SK-N-SH (cell line): ENCODE measurements at regions not wholly inside any gene's neighbourhood (a gene's known extent, or its start where the extent isn't known, plus 50 kb on each side); places are given as distances from the start of the nearest gene placed in this dataset.

ENCODE experiments used
- CTCF ChIA-PET: fragments of 300-600, 350-600 bp; formaldehyde crosslinking; extraction: SDS; loops from one replicate; lab custom pipeline; 2021; lab: Yijun Ruan, JAX
- POLR2A ChIA-PET: fragments of 350-600 bp; sonication (Branson Sonifier 250); formaldehyde crosslinking; extraction: SDS; loops from one replicate; lab custom pipeline; 2020; ENCODE audit warnings: antibody characterized with exemption, inconsistent platforms; lab: Yijun Ruan, JAX
- DNase-seq: peaks from one replicate; pipeline ENCODE4 v3.0.0; 2012
- H2AFZ ChIP-seq: fragments of 200-600 bp; sonication (generic); 2 replicates; pipeline ENCODE4 v1.8.1; 2016; ENCODE audit warnings: antibody characterized with exemption, mild to moderate bottlenecking, low read depth
- H3F3A ChIP-seq: fragments of 200-600 bp; sonication (generic); replicated peaks from 2 replicates; pipeline ENCODE3; 2016; ENCODE audit warnings: antibody characterized with exemption, mild to moderate bottlenecking; ENCODE audit not compliant: insufficient read depth
- H3K27ac ChIP-seq, 2 experiments: fragments of 200-500 bp in 1 of 2; fragments of 200-600 bp in 1 of 2; sonication (Bioruptor generic) in 1 of 2; sonication (generic), shearing (Covaris generic) in 1 of 2; 2 replicates each; pipeline versions ENCODE4 v1.5.1 to v1.6.1; 2014 to 2016; ENCODE audit warnings: low read depth in 2 of 2, inconsistent platforms in 1 of 2, low read length in 1 of 2, mild to moderate bottlenecking in 1 of 2, mixed read lengths in 1 of 2
- H3K27me3 ChIP-seq: fragments of 200-600 bp; sonication (generic), shearing (Covaris generic); 2 replicates; pipeline ENCODE4 v1.6.1; 2016; ENCODE audit warnings: mixed run types; ENCODE audit not compliant: insufficient read depth
- H3K36me3 ChIP-seq, 2 experiments: fragments of 200-500 bp in 1 of 2; fragments of 200-600 bp in 1 of 2; sonication (Bioruptor generic) in 1 of 2; sonication (generic) in 1 of 2; replicated peaks in 1 of 2; 2 replicates each; pipeline versions ENCODE3 to v1.5.1; 2014 to 2016; ENCODE audit warnings: low read length in 1 of 2, mild to moderate bottlenecking in 1 of 2; ENCODE audit not compliant: insufficient read depth in 2 of 2, control insufficient read depth in 1 of 2
- H3K4me1 ChIP-seq, 2 experiments: fragments of 200-500 bp in 1 of 2; fragments of 200-600 bp in 1 of 2; sonication (Bioruptor generic) in 1 of 2; sonication (generic), shearing (Covaris generic) in 1 of 2; 2 replicates each; pipeline versions ENCODE4 v1.5.1 to v1.6.1; 2014 to 2016; ENCODE audit warnings: low read depth in 1 of 2, low read length in 1 of 2, mixed run types in 1 of 2; ENCODE audit not compliant: insufficient read depth in 2 of 2, control insufficient read depth in 1 of 2
- H3K4me2 ChIP-seq: fragments of 200-600 bp; sonication (generic), shearing (Covaris generic); 2 replicates; pipeline ENCODE4 v1.6.1; 2017; ENCODE audit warnings: mixed run types
- H3K4me3 ChIP-seq, 2 experiments: fragments of 200-500 bp in 1 of 2; fragments of 200-600 bp in 1 of 2; sonication (Bioruptor generic) in 1 of 2; sonication (generic), shearing (Covaris generic) in 1 of 2; 2 replicates each; pipeline versions ENCODE4 v1.5.1 to v1.8.1; 2014 to 2016; ENCODE audit warnings: low read depth in 2 of 2, inconsistent platforms in 1 of 2, low read length in 1 of 2, mild to moderate bottlenecking in 1 of 2, mixed read lengths in 1 of 2, moderate library complexity in 1 of 2
- H3K79me2 ChIP-seq: fragments of 200-600 bp; sonication (generic); 2 replicates; pipeline ENCODE4 v1.8.1; 2017; ENCODE audit warnings: mild to moderate bottlenecking; ENCODE audit not compliant: insufficient read depth
- H3K9ac ChIP-seq: fragments of 200-600 bp; sonication (generic); 2 replicates; pipeline ENCODE4 v1.6.1; 2017; ENCODE audit warnings: mixed run types
- H3K9me2 ChIP-seq: fragments of 200-600 bp; sonication (generic); 2 replicates; pipeline ENCODE4 v1.6.1; 2017; ENCODE audit warnings: mixed run types
- H3K9me3 ChIP-seq: fragments of 200-600 bp; sonication (generic); 2 replicates; pipeline ENCODE4 v1.6.1; 2017; ENCODE audit warnings: mixed run types, mild to moderate bottlenecking, moderate library complexity
- H4K20me1 ChIP-seq: fragments of 200-600 bp; sonication (generic); 2 replicates; pipeline ENCODE4 v1.6.1; 2017; ENCODE audit warnings: mild to moderate bottlenecking, mixed run types; ENCODE audit not compliant: insufficient read depth
- CTCF ChIP-seq: fragments of 200-600 bp; sonication (generic); IDR thresholded peaks from 2 replicates; pipeline ENCODE4 v1.6.1; 2017; ENCODE audit warnings: antibody characterized with exemption, mild to moderate bottlenecking, moderate library complexity
- EZH2phosphoT487 ChIP-seq: fragments of 200-600 bp; sonication (generic); IDR thresholded peaks from 2 replicates; pipeline ENCODE4 v1.6.1; 2017; ENCODE audit warnings: low read depth, mixed run types, mild to moderate bottlenecking, antibody characterized with exemption, moderate library complexity, borderline replicate concordance
- MXI1 ChIP-seq: IDR thresholded peaks from 2 replicates; pipeline ENCODE4 v1.6.1; 2012; ENCODE audit warnings: mild to moderate bottlenecking, low read depth, low read length, improper control_type of control experiment
- REST ChIP-seq: IDR thresholded peaks from 2 replicates; pipeline ENCODE4 v1.6.1; 2012; ENCODE audit warnings: mild to moderate bottlenecking, low read depth, low read length, moderate library complexity
- RXRA ChIP-seq: IDR thresholded peaks from 2 replicates; pipeline ENCODE4 v1.4.0; 2012; ENCODE audit warnings: low read depth, mild to moderate bottlenecking, borderline replicate concordance
- SIN3A ChIP-seq: IDR thresholded peaks from 2 replicates; pipeline ENCODE4 v1.6.1; 2012; ENCODE audit warnings: low read depth, mild to moderate bottlenecking, low read length, moderate library complexity, borderline replicate concordance
- WGBS: methylation state at CpG from one replicate; pipeline ENCODE4 v1.1.6; 2017; ENCODE audit warnings: low lambda C conversion rate; 5-methylcytosine and 5-hydroxymethylcytosine counted together

- no peak for TF ChIP-seq RXRA
- TF ChIP-seq SIN3A, result no peak
- peak; percentile 90 for TF ChIP-seq REST
- no peak for TF ChIP-seq CTCF
- Histone ChIP-seq H3F3A (no peaks in the 10 kb centered on the region), H2AFZ (no peak overlapping the region), H3K4me3 (no peak overlapping the region), H3K4me1 (no peaks in the 10 kb centered on the region; a peak in 1 of 4 replicates), H3K79me2 (no peaks in the 10 kb centered on the region), H3K9me3 (no peaks in the 10 kb centered on the region), H3K9ac (no peak overlapping the region), H3K9me2 (no peaks in the 10 kb centered on the region), H3K27me3 (no peaks in the 10 kb centered on the region), H3K27ac (no peak overlapping the region), H3K4me2 (no peak overlapping the region), H3K36me3 (no peaks in the 10 kb centered on the region), H4K20me1 (no peaks in the 10 kb centered on the region)
- DNase-seq, result no peak
- 40% methylated on average over 2 of the region's 2 CpGs for WGBS
- CTCF ChIA-PET, result no interaction called here
- POLR2A ChIA-PET, result no interaction called here
These were observed 205.5 kb upstream of the SOX21 start for GRCh38 chr13:94917824-94918223.

- H3K4me1 ChIP-seq, result no peaks in the 10 kb centered on the region; a peak in 1 of 4 replicates
- no peaks in the 10 kb centered on the region for H3K27me3 ChIP-seq
- H3K4me2 ChIP-seq, result no peak overlapping the region
- no peak overlapping the region for H3K27ac ChIP-seq
- WGBS, result 15% methylated on average over 1 of the region's 1 CpG
- no peak overlapping the region for H3K9ac ChIP-seq
- H4K20me1 ChIP-seq, result no peaks in the 10 kb centered on the region
- no peak for DNase-seq
- no peak overlapping the region for H2AFZ ChIP-seq
- no peaks in the 10 kb centered on the region for H3K9me3 ChIP-seq
- no peaks in the 10 kb centered on the region for H3F3A ChIP-seq
- no peak for TF ChIP-seq MXI1
- TF ChIP-seq EZH2phosphoT487, result no peak
- ChIA-PET POLR2A (no interaction called here), CTCF (no interaction called here)
- no peak overlapping the region for H3K4me3 ChIP-seq
- H3K36me3 ChIP-seq, result no peaks in the 10 kb centered on the region
- H3K79me2 ChIP-seq, result no peaks in the 10 kb centered on the region
- no peaks in the 10 kb centered on the region for H3K9me2 ChIP-seq
These were observed 202.6 kb upstream of the SOX21 start for GRCh38 chr13:94914895-94915294.
